HG02938 (cell line): ENCODE measurements at regions not wholly inside any gene's neighbourhood (a gene's known extent, or its start where the extent isn't known, plus 50 kb on each side); places are given as distances from the start of the nearest gene placed in this dataset.

Source experiments
- ATAC-seq: cut with Tn5 transposase; IDR thresholded peaks from one replicate; pipeline ENCODE4 v1.9.1; 2021; ENCODE audit warnings: mild to moderate bottlenecking, moderate library complexity; ENCODE audit not compliant: unreplicated experiment

DNA sequence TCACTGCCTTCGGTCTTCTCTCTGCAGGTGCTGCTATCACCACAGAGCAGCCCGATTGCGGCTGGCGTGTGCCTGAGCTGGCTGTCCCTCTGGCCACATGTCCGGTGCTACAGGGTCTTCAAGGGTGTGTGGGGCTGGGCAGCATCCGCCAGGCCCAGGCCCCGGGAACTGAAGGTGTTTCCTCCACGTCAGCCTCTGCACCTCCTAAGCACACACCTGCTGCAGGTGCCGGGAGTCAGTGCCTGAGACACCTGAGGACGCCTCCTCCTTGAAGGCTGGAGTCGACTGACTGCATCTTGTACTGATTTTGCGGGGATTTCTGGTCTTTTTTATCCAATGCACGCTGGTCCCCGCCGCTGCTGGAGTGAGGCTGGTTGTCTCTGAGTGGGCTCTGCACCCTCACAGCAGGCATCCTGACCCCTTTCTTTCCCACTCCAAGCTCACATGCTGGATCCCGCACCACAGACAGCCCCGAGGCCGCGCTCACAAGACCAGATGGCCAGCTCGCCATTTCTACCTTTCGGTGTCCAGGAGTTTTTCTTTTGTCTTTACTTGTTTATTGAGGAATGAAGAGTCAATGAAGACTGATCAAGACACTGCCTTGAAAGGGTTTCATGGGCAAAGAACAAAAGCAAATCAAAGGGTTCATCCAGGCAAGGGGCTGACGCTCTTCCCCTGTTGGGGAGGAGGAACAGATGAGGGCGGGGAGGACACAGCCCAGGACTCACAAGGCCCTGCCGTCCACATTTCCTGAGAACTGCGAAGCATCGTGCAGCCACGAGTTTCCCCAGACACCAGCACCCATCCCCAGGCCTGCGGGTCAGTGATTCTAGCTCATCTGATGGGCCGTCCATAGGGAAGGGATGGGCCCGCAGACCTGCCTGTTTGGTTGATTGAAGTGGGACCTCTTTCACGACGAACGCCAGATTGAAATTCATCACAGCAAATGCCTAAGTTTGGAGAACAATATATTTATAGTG is 203.8 kb upstream of the SOX1 start:
- no peak for ATAC-seq

GRCh38 chr13:111864566-111864965 is 202.4 kb upstream of the SOX1 start:
- ATAC-seq: no peak

GRCh38 chr13:111865046-111865445 is 201.9 kb upstream of the SOX1 start:
- no peak for ATAC-seq

DNA sequence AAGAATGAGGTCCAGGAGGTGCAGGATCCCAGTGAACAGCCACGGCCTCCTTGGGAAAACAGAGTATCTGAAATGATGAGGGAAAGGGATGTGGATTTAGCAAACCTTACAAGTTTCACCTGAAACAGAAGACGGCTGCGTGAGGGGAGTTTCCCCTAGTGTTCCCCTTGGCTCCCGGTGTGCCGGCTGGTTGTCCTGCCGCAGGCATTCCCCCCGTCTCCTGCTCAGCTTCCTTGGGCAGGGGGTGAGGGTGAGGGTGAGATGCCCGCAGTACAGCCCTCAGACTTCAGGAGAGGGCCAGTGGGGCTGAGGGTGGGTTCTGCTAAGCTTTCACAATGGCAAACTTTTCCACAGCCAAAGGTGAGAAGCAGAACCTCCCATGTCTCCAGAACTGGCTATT is 201.1 kb upstream of the SOX1 start:
- ATAC-seq: no peak

- no peak for ATAC-seq
Observed at GRCh38 chr13:111866731-111867245, 200.2 kb upstream of the SOX1 start.

- no peak for ATAC-seq
Observed at GRCh38 chr13:111867657-111868056, 199.3 kb upstream of the SOX1 start.

- no peak for ATAC-seq
Observed at GRCh38 chr13:111868716-111869115, 198.2 kb upstream of the SOX1 start.

- no peak for ATAC-seq
Observed at GRCh38 chr13:111872475-111873150, 194.3 kb upstream of the SOX1 start.

DNA sequence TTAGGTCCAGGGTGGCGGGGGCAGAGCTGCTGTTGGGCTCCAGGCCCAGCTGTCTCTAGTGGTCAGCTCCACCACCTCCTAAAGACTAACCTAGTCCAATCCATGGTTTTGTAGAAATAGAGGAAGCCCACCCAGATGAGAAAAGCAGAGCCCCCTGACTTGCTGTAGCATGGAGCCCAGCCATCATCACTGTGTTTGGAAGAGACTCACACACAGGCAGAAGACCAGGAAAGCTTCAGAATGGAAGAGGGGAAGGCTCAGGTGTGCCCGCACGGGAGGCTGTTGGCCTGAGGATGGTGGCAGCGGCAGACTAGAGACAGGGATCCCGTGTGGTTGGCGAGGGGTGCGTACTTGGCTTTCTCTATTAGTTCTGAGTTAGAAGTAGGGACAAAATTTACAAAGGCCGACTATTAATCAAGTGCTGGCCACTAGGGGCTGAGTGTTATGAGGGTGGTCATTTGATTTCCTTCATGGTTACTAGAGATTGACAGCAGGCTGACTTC is 193.2 kb upstream of the SOX1 start:
- no peak for ATAC-seq

GRCh38 chr13:111874981-111875380 is 192.0 kb upstream of the SOX1 start:
- no peak for ATAC-seq

DNA sequence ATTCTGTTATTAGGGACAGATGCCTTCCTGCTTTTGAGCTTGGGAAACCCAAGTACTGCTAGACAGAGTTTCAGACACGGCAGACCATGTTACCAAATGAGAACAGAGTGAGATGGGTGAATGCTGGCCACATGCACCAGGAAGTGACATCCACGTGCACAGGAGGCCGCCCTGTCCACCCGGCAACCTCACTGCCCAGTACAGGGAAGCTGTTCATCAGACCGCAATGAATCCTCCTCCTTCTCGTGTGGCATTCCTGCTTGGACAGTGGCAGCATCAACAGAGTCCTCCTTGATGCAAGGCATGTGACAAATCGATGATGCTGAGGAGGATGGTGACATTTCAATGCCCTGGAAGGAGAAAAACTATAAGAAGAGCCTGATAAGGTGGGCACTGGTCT is 191.0 kb upstream of the SOX1 start:
- ATAC-seq: no peak

DNA sequence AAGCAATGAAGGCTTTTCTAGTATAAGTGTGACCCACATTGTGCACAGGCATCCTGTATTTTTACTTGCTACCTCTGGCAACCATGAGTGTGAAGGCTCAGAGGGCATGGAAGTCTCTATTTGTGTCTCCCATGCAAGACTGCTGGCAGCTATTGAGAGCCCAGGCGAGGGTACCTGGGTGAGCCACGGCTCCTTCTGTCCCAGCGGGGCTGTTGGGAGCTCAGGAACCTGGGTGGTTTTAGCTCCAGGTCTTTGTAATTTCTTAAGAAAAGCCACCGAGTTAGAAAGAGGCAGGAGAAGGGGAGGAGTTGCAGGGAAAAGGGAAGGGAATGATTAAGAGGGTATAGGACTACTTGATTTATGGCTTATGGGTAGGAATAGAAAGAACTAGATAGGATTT is 190.4 kb upstream of the SOX1 start:
- ATAC-seq: no peak

DNA sequence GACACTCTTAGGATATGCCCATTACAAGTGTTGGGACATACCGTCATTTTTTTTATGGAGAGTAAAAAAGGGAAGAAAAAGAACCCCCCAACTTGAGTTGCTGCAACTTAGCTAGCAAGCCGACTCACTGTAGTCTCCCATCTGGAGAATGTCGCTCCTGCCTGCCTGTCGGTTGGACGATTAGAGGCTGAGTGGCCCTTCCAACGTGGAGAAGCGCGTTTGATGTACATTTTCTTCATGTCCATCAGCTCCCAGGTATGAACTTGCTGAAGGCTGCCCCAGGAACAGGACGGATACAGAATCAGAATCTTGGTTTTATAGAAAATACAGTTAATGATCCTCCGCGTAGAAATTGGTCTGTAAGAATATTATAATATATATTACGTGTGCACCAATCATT is 189.0 kb upstream of the SOX1 start:
- ATAC-seq: no peak

DNA sequence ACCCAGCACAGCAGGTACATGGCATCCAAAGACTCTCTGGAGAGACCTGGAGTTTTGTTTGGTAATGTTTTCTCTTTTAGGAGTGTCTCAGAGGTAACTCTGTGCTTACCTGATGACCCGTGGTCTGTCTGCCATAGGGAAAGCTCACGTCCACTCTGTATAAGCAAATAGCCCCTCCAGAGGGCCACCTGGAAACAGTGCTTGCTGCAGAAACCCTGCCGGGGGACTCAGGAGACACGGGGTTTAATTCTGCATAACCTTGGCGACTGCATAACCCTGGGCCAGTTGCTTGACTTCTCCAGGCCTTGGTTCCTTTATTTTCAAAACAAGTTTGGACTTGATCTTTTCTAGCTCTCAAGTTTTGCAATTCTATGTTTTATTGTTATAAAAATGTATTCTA is 187.2 kb upstream of the SOX1 start:
- no peak for ATAC-seq

DNA sequence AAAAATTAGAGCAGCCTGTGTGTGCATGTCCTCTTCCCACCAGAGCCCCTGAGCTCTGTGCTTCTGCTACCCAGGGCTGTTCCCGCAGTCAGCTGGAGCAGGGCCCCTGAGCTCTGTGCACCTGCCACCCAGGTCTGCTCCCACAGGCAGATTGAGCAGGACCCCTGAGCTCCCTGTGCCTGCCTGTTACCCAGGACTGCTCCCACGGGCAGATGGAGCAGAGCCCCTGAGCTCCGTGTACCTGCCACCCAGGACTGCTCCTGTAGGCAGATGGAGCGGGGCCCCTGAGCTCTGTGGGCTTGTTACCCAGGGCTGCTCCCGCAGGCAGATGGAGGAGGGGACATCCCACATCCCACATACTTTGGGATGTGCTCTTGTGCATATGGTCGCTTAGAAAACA is 186.8 kb upstream of the SOX1 start:
- ATAC-seq: no peak

GRCh38 chr13:111881700-111882099 is 185.2 kb upstream of the SOX1 start:
- ATAC-seq: no peak

DNA sequence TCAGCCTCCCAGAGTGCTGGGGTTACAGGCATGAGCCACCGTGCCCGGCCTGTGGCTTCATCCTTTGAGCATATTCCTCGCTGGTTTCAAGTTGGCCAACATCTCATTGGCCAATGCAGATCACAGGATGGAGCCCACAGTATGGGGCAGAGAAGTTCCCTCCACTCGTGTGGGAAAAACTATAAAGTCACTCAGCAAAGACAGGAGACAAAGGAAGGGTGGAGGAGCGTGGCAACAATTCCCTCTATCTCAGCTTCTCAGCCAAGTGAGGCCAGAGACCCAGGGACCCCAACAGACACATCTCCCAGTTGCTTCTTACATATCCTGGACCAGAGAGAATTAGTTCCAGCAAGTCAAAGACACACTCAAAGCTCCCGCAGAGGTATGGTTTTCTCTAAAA is 184.6 kb upstream of the SOX1 start:
- no peak for ATAC-seq

- ATAC-seq: no peak
Observed at GRCh38 chr13:111883571-111884343, 183.2 kb upstream of the SOX1 start.

- ATAC-seq: no peak
Observed at GRCh38 chr13:111886217-111886945, 180.6 kb upstream of the SOX1 start.

DNA sequence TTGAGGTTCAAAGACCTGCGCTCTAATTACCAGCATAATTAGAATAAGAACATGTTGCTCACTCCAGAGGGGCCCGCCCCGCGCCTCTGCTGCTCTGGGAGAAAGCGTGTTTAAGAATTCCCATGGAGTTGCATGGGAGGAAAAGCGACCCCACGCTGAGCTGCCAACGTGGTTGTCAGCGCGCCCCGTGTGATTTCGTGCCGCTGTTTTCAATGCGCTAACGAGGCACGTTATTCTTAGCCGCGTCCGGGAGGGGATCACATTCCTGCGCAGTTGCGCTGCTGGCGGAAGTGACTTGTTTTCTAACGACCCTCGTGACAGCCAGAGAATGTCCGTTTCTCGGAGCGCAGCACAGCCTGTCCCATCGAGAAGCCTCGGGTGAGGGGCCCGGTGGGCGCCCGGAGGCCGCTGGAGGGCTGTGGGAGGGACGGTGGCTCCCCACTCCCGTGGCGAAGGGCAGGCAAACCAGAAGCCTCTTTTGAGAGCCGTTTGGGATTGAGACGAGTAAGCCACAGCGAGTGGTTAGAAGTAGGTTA is 173.8 kb upstream of the SOX1 start:
- ATAC-seq: no peak
